GM06990 (cell line): ENCODE measurements at regions not wholly inside any gene's neighbourhood (a gene's known extent, or its start where the extent isn't known, plus 50 kb on each side); places are given as distances from the start of the nearest gene placed in this dataset.

Source experiments
- DNase-seq: peaks from one replicate; pipeline ENCODE4 v3.0.0-alpha.2; 2011; ENCODE audit not compliant: insufficient read length; ENCODE audit errors: extremely low read depth
- H3K27me3 ChIP-seq: replicated peaks from 2 replicates; pipeline ENCODE4 v1.6.0; 2011; ENCODE audit warnings: low read length; ENCODE audit not compliant: control insufficient read depth, insufficient read depth
- H3K36me3 ChIP-seq: 2 replicates; pipeline ENCODE4 v1.5.1; 2011; ENCODE audit warnings: low read length; ENCODE audit not compliant: control insufficient read depth, insufficient read depth
- H3K4me3 ChIP-seq: replicated peaks from 2 replicates; pipeline ENCODE4 v1.5.1; 2011; ENCODE audit warnings: low read depth, mild to moderate bottlenecking, control low read depth, low read length
- CTCF ChIP-seq: IDR thresholded peaks from 2 replicates; pipeline ENCODE4 v1.5.1; 2011; ENCODE audit warnings: low read length, control low read depth, mild to moderate bottlenecking, inconsistent platforms; ENCODE audit not compliant: insufficient read depth, poor library complexity, severe bottlenecking

- H3K4me3 ChIP-seq = peak overlapping the region; percentile 70
- peak; percentile 91 for DNase-seq
- H3K27me3 ChIP-seq = no peaks in the 10 kb centered on the region
- no peak for TF ChIP-seq CTCF
- no peaks in the 10 kb centered on the region for H3K36me3 ChIP-seq
Measured at GRCh38 chr7:149714081-149714909, 59.1 kb downstream of the ZNF467 start.

- DNase-seq = no peak
- H3K36me3 ChIP-seq = no peaks in the 10 kb centered on the region
- H3K27me3 ChIP-seq = no peaks in the 10 kb centered on the region
- H3K4me3 ChIP-seq = no peak overlapping the region
- no peak for TF ChIP-seq CTCF
Measured at GRCh38 chr7:149713731-149714068, 59.7 kb downstream of the ZNF467 start.

- no peak for TF ChIP-seq CTCF
- Histone ChIP-seq H3K27me3 (no peaks in the 10 kb centered on the region), H3K4me3 (no peak overlapping the region), H3K36me3 (no peaks in the 10 kb centered on the region)
- no peak for DNase-seq
Measured at GRCh38 chr7:149713061-149713730, 60.2 kb downstream of the ZNF467 start.

- no peak for DNase-seq
- no peaks in the 10 kb centered on the region for H3K36me3 ChIP-seq
- TF ChIP-seq CTCF = no peak
- no peaks in the 10 kb centered on the region for H3K27me3 ChIP-seq
- H3K4me3 ChIP-seq = no peak overlapping the region
Measured at GRCh38 chr7:149708026-149708425, 65.4 kb downstream of the ZNF467 start.

GRCh38 chr7:149707448-149707886 is 65.9 kb downstream of the ZNF467 start:
- Histone ChIP-seq H3K27me3 (no peaks in the 10 kb centered on the region), H3K4me3 (no peak overlapping the region), H3K36me3 (no peaks in the 10 kb centered on the region)
- no peak for DNase-seq
- TF ChIP-seq CTCF = no peak
